ENCODE measurements at regions not wholly inside any gene's neighbourhood (a gene's known extent, or its start where the extent isn't known, plus 50 kb on each side); places are given as distances from the start of the nearest gene placed in this dataset.
A peak's percentile ranks its signal among the peaks of the same experiment; 100 is the strongest.

DNA sequence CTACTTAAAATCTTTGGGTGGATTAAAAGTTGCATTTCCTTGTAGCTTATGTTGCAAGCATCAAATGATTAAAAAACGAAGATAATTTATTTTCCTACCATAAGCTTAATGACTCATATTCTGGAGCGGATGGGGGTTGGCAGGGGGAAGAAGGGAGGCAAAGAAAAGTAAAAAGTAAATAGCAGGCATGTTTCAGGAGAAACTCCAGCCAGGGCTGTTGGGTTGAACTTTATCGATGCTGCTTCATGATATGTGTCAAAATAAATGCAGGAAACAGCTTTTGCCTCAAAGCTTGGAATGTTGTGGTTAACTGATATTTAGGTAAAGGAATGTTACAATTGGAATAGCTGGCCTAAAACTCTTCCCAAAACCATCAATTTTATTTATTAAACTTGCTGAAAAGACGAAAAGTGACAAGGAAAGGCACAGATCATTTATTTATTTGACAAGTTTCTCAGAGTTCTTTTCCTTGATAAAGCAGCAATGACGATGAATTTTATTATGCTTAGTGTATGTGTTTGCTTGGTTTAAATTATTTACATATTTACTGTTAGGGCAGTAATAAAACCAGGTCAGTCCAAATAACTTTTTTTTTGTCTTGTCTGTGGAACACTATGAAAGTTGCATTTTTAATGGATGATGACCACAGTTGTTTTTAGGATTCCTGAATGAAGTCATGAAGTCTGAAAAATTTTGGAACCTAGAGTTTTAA is 177.9 kb downstream of the PCSK1 start:
- no peak overlapping the region for H3K4me3 ChIP-seq (ENCODE audit: low read depth, poor library complexity, severe bottlenecking)
- peak in 1 of 2 donors; percentile 41 for DNase-seq (ENCODE audit: low spot score in 2 of 2)
- intact Hi-C loops (cut with DNase I; ENCODE audit: low total_unique reads) = no loop called here
- 25 to 32% methylated on average over 5 of the region's 5 CpGs for WGBS, 2 donors
- TF ChIP-seq, protein P1, sequence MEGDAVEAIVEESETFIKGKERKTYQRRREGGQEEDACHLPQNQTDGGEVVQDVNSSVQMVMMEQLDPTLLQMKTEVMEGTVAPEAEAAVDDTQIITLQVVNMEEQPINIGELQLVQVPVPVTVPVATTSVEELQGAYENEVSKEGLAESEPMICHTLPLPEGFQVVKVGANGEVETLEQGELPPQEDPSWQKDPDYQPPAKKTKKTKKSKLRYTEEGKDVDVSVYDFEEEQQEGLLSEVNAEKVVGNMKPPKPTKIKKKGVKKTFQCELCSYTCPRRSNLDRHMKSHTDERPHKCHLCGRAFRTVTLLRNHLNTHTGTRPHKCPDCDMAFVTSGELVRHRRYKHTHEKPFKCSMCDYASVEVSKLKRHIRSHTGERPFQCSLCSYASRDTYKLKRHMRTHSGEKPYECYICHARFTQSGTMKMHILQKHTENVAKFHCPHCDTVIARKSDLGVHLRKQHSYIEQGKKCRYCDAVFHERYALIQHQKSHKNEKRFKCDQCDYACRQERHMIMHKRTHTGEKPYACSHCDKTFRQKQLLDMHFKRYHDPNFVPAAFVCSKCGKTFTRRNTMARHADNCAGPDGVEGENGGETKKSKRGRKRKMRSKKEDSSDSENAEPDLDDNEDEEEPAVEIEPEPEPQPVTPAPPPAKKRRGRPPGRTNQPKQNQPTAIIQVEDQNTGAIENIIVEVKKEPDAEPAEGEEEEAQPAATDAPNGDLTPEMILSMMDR (IDR thresholded peaks at IDR 0.05) = no peak
- TF ChIP-seq POLR2A (IDR thresholded peaks at IDR 0.05) = no peak

DNA sequence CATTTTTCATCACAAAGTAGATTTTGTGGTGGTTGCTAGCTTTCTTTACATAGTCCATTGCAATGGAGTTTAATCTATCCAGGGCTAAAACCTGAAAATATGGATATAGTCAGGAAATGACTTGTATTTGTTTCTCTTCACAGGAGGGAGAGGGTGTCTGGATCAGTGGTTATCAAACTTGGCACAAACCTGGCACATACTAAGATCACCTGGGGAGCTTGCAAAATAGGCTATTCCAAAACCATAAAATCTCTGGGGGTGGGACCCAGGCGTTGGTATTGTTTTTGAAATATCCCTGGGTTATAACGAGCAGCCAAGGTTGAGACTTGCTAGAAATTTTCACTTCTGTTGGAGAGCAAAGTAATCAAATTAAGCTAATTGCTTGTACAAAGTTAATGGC is 179.9 kb downstream of the PCSK1 start:
- H3K4me3 ChIP-seq (ENCODE audit: low read depth, poor library complexity, severe bottlenecking) = no peak overlapping the region
- WGBS, 2 donors = 32 to 47% methylated on average over 2 of the region's 2 CpGs
- no peak for DNase-seq (ENCODE audit: low spot score in 2 of 2)
- intact Hi-C loops (cut with DNase I; ENCODE audit: low total_unique reads) = no loop called here
- no peak for TF ChIP-seq POLR2A (IDR thresholded peaks at IDR 0.05)
- TF ChIP-seq, protein P1 (IDR thresholded peaks at IDR 0.05) = no peak

DNA sequence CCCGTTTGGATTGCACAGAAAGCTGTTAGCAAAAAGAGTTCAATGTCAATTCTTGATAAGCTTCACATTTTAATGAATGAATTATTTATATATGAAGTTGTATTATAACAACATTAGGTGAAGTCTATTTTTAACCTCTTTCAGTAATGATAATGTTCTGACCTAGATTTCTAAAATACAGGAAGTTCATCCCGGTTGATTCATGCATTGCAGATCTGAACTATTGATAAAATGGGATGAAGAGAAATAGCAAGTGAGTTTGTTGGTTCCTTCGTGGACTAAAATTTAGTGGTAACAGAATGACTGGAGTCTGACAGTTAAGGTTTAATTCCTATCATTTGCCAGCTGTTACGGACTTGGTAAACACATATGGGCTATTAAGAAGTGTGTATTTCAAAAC is 180.5 kb downstream of the PCSK1 start:
- no peak overlapping the region for H3K4me3 ChIP-seq (ENCODE audit: low read depth, poor library complexity, severe bottlenecking)
- TF ChIP-seq, protein P1 (IDR thresholded peaks at IDR 0.05) = no peak
- TF ChIP-seq POLR2A (IDR thresholded peaks at IDR 0.05) = no peak
- WGBS, 2 donors = 49 to 57% methylated on average over 4 of the region's 4 CpGs
- intact Hi-C loops (cut with DNase I; ENCODE audit: low total_unique reads) = no loop called here
- no peak for DNase-seq (ENCODE audit: low spot score in 2 of 2)

DNA sequence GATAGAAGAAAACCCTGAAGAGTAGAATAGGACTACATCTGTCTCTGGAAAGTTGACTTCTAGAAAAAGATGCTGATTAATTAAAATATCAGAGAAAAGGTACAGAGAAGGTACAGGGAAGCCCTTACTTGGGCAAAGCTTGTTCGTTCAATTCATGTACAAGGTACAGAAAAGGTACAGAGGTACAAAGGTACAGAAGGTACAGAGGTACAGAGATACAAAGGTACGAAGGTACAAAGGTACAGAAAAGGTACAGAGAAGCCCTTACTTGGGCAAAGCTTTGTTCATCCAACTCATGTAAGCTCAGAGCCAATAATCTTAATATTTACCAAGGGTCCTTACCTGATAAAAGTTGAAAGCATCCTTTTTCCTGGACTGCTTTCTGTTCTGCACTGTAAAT is 182.3 kb downstream of the PCSK1 start:
- intact Hi-C loops (cut with DNase I; ENCODE audit: low total_unique reads) = no loop called here
- TF ChIP-seq, protein P1 (IDR thresholded peaks at IDR 0.05) = no peak
- TF ChIP-seq POLR2A (IDR thresholded peaks at IDR 0.05) = no peak
- WGBS, 2 donors = 93 to 97% methylated on average over 2 of the region's 2 CpGs
- no peak for DNase-seq (ENCODE audit: low spot score in 2 of 2)
- no peak overlapping the region for H3K4me3 ChIP-seq (ENCODE audit: low read depth, poor library complexity, severe bottlenecking)

DNA sequence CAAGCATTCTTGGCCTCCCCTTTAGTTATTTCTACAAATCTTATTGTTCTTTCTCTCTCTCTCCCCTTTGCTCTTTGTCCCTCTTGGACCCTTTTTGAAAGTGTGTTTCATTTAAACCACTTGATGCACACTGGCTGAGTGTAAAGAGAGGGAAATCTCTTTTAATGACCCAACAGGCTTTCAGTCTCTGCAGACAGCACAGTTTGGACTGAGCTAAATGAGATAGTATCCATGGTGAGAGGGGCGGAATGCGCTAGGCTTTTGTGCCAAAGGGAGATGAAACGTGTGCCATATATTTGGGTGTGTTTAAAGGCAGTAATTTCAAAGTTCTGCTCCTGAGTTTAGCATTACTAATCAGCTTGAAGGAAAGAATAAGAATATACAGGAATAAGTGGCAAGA is 184.9 kb downstream of the PCSK1 start:
- intact Hi-C loops (cut with DNase I; ENCODE audit: low total_unique reads) = no loop called here
- no peak overlapping the region for H3K4me3 ChIP-seq (ENCODE audit: low read depth, poor library complexity, severe bottlenecking)
- 45 to 46% methylated on average over 3 of the region's 3 CpGs for WGBS, 2 donors
- DNase-seq (ENCODE audit: low spot score in 2 of 2) = no peak
- TF ChIP-seq POLR2A (IDR thresholded peaks at IDR 0.05) = no peak
- TF ChIP-seq, protein P1 (IDR thresholded peaks at IDR 0.05) = no peak

DNA sequence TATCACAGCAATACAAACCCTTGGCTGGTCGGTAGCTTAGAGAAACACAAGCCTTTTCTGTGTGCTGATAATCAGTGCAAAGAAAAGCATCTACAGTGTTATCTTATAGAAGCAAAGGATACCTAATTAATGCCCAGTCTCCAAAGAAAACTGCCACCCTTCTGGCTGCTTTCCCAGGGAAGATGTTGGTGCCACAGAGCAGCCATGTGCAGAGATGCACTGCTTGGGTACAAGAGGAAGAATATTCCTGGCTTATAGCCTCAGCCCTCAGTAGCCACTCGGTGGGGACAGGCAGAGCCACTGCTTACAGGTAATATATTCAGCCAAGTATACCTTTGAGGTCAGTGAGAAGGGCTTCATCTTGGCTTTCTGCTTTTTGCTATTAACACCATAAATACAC is 185.3 kb downstream of the PCSK1 start:
- no peak for DNase-seq (ENCODE audit: low spot score in 2 of 2)
- TF ChIP-seq, protein P1 (IDR thresholded peaks at IDR 0.05) = no peak
- no peak for TF ChIP-seq POLR2A (IDR thresholded peaks at IDR 0.05)

More for the DNA sequence above, 185.3 kb downstream of the PCSK1 start:
- intact Hi-C loops (cut with DNase I; ENCODE audit: low total_unique reads) = no loop called here
- 20 to 40% methylated on average over 2 of the region's 2 CpGs for WGBS, 2 donors
- H3K4me3 ChIP-seq (ENCODE audit: low read depth, poor library complexity, severe bottlenecking) = no peak overlapping the region

Data from lower leg skin (tissue), 4 donors.